GM19452 (cell line): ENCODE measurements at regions not wholly inside any gene's neighbourhood (a gene's known extent, or its start where the extent isn't known, plus 50 kb on each side); places are given as distances from the start of the nearest gene placed in this dataset.

Experiments
- ATAC-seq: cut with Tn5 transposase; IDR thresholded peaks from one replicate; pipeline ENCODE4 v1.9.1; 2021; ENCODE audit not compliant: unreplicated experiment

DNA sequence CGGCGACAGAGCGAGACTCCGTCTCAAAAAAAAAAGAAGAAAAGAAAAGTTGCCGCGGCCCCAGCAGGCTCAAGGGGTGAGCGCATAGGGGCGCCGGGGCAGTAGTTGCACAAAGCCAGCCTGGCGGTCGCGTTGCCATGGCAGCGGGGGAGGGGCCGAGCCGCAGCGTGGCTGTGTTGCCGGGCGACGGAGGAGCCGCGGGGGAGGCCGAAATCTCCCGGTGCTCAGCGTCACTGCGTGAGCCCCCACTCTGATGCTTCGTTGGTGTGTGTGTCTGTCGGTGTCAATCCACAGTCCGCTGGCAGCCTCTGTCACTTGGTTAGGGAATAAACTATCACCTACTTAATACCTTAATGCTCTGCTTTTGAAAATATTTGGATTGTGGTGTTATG, 82.9 kb upstream of the C1QTNF9B start:
- peak; percentile 90 for ATAC-seq

DNA sequence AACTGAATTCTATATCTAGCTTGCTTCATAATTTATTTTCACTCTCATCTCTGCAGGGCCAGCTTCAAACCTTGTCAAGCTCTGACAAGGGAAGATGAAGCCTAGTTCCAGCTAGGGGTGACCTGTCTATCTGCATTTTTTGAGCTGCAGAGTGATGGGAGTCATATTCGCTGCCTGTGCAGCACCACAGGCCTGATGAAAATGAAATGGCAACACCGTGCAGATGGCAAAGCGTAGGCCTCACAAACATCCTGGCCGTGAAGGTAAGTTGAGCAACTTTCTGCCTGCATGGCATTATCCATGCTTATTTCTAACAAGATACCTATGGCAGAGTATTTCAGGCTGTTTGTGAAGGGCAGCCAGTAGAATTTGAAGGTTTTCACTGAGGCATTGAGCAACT, 86.4 kb upstream of the C1QTNF9B start:
- ATAC-seq = no peak

DNA sequence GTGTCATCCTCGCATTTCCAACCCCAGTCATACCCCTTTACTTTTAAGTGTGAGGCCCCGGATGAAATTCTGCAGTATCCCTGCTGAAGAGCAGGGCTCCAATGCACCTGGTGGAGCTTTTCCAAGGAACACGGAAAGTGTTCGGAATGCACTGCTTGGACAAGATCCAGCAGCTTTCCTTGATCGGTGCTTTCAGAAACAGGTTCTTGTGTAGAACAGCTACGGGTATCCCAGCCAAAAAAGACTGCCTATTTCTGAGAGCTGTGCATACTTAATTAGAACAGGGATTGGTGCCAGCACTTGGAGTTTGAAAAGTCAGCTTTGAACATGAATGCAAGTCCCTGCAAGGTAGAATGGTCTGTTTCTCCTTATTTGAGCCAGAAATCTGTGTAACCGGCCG, 87.2 kb upstream of the C1QTNF9B start:
- no peak for ATAC-seq

- ATAC-seq = no peak
Measured at GRCh38 chr13:23985060-23985459, 87.8 kb upstream of the C1QTNF9B start.

DNA sequence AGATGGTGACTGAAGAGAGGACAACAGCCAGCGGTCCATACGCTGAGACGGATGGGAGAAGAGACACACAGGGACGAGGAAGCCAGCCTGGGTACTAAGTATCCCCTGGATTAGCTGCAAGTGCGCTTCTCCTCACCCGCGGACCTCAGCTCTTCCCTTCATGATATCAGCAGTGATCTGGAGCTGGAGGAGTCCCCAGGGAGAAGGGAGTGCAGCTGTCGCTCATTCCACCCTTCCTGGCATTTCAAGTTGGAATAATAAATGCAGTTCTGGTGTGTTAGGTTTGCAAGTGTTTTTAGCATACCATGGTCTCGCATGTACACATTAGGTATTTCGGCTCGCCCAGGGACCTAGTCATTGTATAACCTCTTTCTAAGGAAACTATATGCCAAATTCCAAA, 88.5 kb upstream of the C1QTNF9B start:
- no peak for ATAC-seq

DNA sequence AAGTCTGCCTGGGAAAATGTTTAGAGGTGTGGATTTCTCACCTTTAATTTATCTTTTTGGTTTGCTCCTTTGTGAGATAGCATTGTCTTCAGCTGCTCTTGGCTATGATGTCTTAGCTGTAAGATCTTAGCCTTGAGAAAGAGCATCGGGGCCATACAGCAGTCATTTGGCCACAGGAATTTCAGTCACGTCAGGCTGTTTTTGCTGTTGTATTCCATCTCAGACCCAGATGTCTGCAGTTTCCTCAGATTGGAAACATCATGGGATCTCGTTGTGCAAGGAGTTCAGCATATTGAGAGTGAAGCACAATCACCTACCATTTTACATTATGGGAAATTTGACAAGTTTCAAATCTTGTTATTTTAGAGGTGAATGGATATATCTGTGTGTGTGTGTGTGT, 89.3 kb upstream of the C1QTNF9B start:
- ATAC-seq = no peak

GRCh38 chr13:23987331-23987894, 90.1 kb upstream of the C1QTNF9B start:
- ATAC-seq = no peak

DNA sequence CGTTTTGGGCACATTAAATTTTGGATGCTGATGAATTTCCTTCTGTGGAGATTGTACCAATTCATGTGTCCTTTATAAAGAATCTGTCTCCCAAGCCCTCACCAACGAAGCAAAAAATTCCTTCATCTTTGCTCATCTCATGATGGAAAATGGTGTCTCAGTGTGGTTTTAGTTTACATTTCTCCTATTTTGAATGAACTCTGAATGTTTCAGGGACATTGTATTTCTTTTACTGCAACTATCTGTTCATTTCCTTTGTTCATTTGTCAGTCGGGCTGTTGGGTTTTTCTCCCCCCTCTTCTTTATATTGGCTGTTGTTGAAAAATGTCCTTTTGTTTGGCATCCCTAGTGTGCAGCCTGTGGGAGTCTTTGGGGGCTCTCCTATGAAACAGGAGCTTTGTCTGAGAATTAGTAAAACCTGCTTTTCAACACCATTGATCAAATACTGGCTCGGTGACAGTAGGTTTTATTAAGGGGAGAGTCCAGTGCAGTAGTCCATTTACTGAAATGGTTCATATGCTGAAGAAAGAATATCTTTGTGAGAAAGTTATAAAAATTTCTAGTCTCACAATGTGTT, 91.3 kb upstream of the C1QTNF9B start:
- ATAC-seq = no peak

DNA sequence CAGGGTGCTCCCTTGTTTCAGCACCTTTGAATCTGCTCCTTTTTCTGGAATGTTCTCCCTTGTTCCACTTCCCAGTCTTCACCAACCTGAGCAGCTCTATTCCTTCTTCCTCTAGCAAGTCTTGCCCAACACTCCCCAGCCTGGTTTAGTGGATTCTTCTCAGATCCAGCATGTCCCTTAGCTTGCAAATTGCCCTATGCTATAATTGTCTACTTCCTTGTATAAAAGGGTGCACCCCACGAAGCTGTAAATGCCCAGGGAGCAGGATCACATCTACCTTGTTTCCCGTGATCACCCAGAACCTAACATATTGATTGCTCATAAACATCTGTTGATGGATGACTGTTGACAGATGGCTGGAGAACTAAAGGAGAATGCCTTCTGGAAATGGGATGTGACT, 93.2 kb upstream of the C1QTNF9B start:
- no peak for ATAC-seq

DNA sequence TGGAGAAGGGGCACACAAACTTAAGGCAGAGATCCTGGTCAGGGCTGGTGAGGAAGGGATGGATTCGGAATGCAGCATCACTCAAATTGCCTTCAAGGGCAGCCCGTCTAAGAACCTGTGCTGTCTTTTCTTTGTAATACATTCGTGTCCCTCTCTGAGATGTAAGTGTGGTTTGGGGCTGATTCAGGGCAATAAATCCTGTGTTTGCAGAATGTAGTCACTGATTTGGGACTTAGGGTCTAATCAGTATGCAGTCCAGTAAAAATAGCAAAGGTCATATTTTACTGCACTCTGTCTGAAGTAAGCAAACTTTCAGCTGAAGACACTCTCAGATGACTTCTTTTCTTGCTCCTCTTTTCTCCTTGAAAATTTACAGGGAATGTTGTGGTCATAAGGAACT, 93.8 kb upstream of the C1QTNF9B start:
- no peak for ATAC-seq

- ATAC-seq = no peak
Measured at GRCh38 chr13:23992781-23993679, 95.7 kb upstream of the C1QTNF9B start.

GRCh38 chr13:23993680-23993985, 96.3 kb upstream of the C1QTNF9B start:
- ATAC-seq = no peak

DNA sequence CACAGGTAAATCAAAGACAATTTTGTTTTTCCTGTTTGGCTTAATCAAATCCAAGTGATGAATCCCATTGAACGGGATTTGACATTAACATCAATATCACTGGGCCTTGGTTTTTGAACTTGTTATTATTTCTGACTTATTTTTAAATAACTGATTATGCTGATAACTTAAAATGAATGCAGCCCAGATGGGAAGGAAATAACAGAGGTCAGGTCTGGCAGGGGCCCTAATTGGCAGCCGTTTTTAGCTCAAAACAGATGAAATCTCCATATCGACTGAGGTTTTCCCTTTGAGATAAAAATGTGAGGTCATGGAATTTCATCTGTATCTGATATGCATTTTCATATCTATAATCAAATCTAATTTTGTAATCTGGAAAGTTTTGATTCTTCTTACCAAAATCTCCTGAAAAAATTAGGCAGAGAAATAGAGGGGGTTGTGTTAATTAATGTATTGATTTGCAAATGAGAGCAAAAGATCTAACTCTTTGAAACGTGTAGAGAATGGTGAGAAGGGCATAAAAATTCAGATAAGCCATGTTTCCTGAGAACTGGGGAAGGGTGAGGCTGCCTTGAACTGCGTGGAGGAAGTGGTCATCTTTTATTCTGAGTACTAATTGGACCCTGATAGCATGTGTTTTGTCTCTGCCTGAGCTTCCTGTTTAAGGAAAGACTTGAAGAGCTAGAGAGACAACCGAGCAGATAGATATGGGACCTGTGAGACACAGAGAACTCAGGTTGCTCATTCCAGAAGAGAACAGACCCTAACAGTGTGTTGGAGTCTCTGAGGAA, 98.2 kb upstream of the C1QTNF9B start:
- no peak for ATAC-seq

DNA sequence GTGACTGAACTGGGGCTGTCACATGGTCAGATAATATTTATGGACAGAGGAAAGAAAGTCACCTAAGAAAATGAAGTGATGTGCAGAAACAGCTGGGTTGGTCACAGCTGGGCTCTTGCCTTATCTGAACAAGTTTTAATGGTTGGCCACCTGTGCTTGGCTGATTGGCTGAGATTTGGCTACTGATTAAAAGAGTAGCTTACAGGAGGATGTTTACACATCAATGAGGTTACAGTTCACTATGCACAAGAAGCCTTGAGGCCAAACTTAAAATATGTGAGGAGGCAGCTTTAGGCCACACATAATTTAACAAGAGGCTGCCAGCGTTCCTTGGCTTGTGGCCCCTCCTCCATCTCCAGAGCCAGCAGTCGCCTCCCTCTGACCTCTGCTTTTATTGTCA, 99.2 kb upstream of the C1QTNF9B start:
- peak; percentile 68 for ATAC-seq

DNA sequence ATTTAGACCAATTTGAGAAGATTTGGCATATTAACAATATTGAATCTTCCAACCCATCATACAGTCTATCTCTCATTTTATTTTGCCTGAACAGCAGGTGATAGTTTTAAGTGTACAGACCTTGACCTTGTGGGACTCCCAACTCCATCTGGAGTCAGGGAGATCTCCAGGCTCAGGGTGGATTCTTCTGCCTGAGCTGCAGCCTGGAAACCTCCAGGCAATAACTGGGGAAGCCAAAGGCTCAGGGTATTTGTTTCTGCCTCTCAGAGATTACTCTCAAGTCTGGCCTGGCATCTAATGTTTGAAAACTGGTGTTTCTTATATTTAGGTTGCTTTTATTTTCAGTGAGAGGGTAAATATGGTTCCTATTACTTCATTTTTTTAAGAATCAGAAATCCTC, 102.1 kb upstream of the C1QTNF9B start:
- no peak for ATAC-seq

GRCh38 chr13:24002206-24002815, 105.0 kb upstream of the C1QTNF9B start:
- no peak for ATAC-seq

- ATAC-seq = no peak
Measured at GRCh38 chr13:24004142-24004899, 107.0 kb upstream of the C1QTNF9B start.

DNA sequence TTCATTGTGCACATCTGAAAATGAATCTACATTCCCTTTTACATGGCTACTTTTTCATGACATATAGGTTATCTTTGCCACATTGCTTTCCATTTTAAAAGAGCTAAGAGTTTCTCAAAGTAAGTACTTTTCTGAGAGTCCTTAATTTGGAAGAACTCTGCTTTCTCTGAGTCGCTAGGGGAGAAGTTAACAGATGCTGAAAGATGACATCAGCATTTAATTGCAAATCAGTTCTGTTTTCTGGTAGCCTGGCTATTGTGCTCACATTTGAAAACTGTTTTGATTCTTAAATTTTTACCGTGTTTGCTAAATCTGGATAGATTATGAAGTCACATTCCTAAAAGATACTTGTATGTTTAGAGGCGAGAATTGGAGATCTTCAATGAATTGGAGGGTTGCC, 107.7 kb upstream of the C1QTNF9B start:
- ATAC-seq = no peak

DNA sequence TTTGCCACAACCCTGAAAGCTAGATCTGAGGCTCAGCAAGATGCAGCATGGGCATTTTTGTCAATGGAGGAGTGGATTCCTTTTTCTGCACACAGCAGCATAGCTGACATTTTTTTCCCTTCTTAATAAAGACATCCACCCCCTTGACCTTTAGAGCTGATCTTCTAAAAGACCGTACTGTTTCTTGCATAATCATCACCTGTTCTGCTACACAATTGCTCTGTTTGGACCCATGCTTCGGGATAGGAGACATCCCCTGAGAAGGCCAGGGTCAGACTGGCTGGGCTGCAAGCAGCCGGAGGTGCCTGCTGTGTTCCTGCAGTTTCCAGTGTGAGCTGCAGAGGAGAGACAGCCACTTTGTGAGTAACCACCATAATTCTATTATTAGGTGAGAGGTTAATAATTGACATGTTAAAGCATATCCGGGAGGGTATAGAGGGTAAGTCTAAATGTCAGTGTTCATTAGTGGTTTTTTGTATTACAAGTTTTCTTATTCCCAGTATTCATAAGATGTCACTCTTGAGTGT, 108.5 kb upstream of the C1QTNF9B start:
- peak; percentile 93 for ATAC-seq

- ATAC-seq = no peak
Measured at GRCh38 chr13:24006520-24007248, 109.4 kb upstream of the C1QTNF9B start.
